OCI-M1 (cell line): ENCODE measurements at regions not wholly inside any gene's neighbourhood (a gene's known extent, or its start where the extent isn't known, plus 50 kb on each side); places are given as distances from the start of the nearest gene placed in this dataset.
A peak's percentile ranks its signal among the peaks of the same experiment; 100 is the strongest.
"Not testable (repeated sequence)": the region's sequence is repeated elsewhere in the genome, so short reads cannot be mapped to it uniquely, and the experiment has no call there.

Source experiments
- DNase-seq: peaks from one replicate; lab custom pipeline; 2025; lab: John Stamatoyannopoulos, UW

DNA sequence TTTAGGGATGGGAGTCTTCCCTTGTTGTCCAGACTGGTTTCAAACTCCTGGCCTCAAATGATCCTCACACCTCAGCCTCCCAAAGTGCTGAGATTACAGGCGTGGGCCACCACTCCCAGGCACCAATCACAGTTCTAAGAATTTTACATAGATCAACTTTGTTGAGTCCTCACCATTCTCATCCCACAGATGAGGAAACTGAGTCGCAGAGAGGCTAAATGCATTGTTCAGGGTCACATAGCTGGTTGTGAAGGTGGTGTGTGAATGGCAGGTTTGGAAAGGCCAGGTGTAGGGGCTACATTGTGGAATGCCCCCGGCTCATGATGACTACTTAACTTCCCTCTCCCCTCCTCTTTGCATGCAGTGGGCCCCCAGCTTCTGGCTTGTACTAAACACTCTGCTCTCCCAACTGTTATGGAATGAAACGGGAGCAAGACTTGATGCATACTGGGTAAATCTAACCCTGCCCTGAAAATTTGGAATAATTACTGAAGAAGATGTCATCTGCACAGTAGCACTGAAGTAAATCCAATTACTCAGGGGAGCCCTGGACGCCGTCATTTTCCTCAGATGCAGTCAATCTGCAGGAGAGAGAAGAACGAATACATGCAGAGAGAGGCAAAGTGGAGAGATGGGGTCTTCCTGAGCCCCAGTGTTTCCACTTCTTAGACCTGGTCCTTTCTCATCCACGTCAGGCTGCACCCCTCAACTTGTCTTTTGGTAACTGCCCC lies 102.3 kb upstream of the ZNF217 start:
- no peak for DNase-seq

DNA sequence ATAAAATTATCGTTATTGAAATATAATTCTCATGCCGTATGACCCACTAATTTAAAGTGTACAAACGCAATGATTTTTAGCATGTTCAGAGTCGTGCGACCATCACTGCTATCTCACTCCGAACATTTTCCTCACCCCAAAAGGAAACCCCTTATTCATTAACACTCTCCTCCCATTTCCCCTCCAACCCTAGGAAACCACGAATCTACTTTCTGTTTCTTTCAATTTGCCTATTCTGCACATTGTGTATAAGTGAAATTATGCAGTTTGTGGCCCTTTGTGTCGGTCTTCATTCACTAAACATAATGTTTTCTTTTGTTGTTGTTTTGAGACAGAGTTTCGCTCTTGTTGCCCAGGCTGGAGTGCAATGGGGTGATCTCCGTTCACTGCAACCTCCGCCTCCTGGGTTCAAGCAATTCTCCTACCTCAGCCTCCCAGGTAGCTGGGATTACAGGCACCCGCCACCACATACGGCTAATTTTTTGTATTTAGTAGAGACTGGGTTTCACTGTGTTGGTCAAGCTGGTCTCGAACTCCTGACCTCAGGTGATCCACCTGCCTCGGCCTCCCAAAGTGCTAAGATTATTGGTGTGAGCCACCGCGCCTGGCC lies 99.7 kb upstream of the ZNF217 start:
- no peak for DNase-seq

- no peak for DNase-seq
Measured at GRCh38 chr20:53692465-53693067, 98.9 kb upstream of the ZNF217 start.

DNA sequence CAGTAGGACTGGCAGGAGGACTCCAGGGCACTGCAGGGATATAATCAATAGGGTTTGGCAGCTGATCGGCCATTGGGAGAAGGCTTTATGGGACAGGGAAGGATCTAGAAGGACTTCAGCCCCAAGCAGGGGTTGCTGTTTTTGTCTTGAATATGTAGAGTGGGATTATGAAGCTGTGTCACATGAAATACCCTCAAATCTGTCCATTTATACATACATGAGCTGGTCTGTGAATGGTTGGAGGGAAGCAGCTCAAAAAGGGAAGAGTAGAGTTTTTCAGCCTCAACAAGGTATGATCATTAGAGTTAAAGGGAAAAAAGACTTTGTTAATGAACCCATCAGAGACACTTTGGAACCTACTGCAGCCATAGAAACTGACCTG lies 98.2 kb upstream of the ZNF217 start:
- DNase-seq: no peak

DNA sequence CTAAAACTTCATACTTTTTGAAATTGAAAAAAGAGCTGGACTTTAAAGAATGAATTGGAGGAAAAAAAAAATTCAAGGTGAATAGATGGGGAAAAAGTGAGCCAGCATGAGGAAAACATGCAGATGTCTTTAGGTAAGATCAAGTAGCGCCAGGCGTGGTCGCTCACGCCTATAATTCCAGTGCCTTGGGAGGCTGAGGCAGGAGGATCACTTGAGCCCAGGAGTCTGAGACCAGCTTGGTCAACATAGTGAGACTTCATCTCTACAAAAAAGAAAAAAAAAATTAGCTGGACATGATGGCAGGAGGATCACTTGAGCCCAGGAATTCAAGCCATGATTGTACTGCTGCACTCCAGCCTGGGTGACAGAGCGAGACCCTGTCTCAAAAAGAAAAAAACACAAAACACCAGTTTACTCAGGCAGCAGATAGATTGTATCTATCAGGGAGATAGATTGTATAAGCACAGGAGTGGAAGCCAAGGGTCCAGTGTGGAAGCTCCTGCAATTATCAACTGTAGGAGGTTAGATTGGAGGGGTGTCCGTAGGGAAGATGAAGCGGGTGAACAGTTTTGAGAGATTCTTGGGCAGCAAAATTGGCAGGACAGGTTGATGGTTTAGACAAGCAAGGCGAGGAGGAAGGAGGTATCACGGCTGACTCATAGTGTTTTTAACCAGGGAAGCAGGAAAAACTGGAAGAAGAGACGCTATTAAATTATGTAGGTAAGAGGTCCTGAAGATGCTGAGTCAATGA lies 97.6 kb upstream of the ZNF217 start:
- no peak for DNase-seq

DNA sequence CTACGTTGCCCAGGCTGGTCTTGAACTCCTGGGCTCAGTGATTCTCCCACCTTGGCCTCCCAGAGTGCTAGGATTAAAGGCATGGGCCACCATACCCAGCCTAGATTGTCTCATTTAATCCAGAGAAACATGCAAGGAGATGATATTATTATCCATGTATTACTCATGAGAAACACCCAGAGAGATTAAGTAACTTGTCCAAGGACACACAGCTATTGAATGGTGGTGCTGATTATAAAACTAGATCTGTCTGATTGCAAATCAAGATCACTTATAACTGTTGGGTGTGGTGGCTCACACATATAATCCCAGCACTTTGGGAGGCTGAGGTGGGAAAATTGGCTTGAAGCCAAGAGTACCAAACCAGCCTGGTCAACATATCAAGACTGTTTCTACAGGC lies 94.4 kb upstream of the ZNF217 start:
- DNase-seq: no peak

- DNase-seq: no peak
Measured at GRCh38 chr20:53685070-53685595, 91.5 kb upstream of the ZNF217 start.

GRCh38 chr20:53683506-53683905 lies 89.9 kb upstream of the ZNF217 start:
- no peak for DNase-seq

- DNase-seq: no peak
Measured at GRCh38 chr20:53681352-53682212, 87.9 kb upstream of the ZNF217 start.

- DNase-seq: no peak
Measured at GRCh38 chr20:53679597-53680309, 86.1 kb upstream of the ZNF217 start.

DNA sequence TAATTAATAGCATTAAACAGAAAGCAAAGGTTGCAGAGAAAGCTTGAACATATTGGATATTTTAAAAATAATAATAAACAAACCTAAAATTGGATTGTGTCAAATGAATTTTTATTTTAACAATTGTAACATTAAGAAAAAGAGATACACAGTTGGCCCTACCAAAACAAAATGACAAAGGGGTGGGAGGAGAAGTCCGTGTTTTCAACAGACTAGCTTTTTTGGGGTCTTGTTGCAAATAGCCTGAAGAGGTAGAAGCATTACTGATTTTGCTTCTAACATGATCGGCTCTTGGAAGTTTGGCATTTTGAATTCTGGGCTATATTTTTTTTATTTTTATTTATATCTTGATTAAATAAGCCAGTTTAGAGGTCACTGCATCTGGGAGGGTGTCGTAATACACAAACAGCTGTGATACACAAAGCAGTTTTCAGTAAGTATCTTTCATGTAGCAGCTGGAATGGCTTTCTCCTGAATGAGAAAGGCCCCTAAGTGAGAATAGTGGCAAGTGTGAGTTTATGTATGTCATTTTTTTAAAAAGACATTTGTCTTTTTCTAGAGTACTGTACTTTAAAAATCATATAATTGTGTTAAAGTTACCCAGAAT lies 85.5 kb upstream of the ZNF217 start:
- peak; percentile 39 for DNase-seq

- peak; percentile 45 for DNase-seq
Measured at GRCh38 chr20:53678315-53678989, 84.8 kb upstream of the ZNF217 start.

DNA sequence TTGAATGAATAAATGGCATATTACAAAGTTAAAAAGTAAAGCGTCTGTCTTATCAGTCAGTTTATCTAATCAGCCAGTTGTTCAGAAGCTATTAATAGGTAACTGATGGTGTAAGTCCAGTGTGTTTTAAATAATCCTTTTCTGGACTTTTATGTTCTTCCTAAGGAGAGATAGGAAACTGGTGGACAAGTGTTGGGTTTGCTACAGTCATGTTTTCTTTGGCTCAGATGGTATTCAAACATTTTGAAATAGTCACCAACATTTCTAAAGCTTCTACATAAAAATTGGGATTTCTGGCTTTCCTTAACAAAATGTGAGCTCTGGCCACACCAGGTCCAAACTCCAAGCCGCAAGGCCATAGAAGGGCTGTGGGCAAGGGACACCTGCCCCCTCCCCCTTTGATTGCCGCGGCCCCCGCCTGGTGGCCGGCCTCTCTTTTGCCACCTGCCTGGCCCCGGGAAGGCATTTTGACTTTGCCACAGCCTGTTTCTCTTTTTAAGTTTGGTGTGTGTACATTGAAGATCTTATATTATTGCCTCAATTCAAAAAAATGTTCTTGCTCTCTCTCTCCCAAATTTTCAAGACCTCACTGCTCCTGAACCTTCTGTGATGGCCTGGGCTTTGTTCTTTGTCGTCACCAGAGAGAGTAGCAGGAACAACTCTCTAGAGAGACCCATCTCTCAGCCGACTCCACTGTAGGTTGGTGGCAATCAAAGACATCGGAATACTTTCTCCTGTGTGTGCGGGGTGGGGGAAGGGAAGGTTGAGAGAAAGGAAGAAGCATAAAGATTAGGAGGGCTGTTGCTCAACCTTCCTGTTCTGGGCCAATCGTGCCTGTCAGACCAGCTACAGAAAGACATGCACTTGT lies 84.0 kb upstream of the ZNF217 start:
- DNase-seq: peak; percentile 95

- DNase-seq: no peak
Measured at GRCh38 chr20:53676987-53677386, 83.3 kb upstream of the ZNF217 start.

DNA sequence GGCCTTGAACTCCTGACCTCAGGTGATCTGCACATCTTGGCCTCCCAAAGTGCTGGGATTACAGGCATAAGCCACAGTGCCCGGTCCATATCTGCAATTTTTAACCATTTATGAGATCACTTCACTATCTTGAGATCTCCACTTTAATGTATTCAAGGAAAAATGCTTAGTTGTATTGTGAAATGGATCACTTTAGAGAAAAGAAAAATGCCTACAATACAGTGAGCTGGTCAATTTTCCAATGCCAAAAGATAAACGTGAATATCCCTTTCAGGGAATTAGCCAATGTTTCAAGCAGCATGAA lies 82.8 kb upstream of the ZNF217 start:
- DNase-seq: no peak

DNA sequence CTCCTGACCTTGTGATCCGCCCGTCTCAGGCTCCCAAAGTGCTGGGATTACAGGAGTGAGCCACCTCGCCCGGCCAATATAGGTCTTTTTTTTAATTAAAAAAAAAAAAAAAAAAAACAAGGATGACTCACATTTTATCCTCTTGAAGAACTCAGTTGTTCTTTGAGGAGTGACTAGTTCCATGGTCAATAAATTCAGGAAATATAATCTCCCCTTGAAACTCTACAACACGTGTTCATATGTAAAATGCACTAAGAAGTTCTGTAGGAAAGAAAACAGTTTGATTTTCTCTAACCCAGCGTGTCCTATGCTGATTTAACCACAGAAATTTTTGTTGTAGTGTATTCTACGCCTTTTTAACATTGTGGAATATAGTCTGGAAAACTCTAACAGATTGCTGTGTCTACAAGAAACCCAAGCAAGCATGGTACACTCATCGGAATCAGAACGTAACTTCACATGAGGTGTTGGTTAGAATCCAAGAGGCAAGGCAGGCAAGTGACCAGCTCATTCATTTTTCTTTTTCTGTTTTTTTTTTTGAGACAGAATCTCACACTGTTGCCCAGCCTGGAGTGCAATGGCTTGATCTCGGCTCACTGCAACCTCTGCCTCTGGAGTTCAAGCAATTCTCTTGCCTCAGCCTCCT lies 79.0 kb upstream of the ZNF217 start:
- no peak for DNase-seq

- DNase-seq: no peak
Measured at GRCh38 chr20:53671370-53671769, 77.7 kb upstream of the ZNF217 start.

- not testable (repeated sequence) for DNase-seq
Measured at GRCh38 chr20:53669517-53670313, 76.1 kb upstream of the ZNF217 start.
